OCI-LY3 (cell line): ENCODE measurements at regions not wholly inside any gene's neighbourhood (a gene's known extent, or its start where the extent isn't known, plus 50 kb on each side); places are given as distances from the start of the nearest gene placed in this dataset.

Experiments
- EZH2phosphoT487 ChIP-seq: fragments of 200-600 bp; shearing (Covaris generic); IDR thresholded peaks from 2 replicates; pipeline ENCODE4 v1.6.1; 2018; ENCODE audit warnings: antibody characterized with exemption, mixed run types, low read depth
- TF ChIP-seq, protein P1 (sequence below): fragments of 200-600, 300-600 bp; sonication (generic); IDR thresholded peaks from 2 replicates; pipeline ENCODE4 v1.5.1; 2014; ENCODE audit warnings: antibody characterized with exemption, low read length, low read depth

DNA sequence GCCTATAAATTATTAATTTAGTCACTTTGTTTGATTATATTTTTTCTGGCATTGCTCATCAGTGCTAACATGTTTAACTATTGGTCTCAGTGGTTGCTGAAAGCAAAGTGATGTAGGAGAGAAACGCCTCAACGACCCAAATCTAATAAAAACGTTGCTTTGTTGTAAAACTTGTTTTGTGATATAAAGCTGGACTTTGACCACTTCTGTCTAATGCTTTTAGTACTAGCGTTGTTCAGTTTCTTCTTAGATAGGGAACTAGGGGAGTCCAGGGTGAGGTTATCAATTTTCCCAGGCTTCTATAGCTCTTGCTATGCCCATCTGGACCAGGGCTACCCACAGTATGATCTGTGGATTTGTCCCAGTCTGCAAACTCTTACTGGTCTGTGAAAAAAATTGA is 80.6 kb upstream of the TBC1D5 start:
- TF ChIP-seq, protein P1, sequence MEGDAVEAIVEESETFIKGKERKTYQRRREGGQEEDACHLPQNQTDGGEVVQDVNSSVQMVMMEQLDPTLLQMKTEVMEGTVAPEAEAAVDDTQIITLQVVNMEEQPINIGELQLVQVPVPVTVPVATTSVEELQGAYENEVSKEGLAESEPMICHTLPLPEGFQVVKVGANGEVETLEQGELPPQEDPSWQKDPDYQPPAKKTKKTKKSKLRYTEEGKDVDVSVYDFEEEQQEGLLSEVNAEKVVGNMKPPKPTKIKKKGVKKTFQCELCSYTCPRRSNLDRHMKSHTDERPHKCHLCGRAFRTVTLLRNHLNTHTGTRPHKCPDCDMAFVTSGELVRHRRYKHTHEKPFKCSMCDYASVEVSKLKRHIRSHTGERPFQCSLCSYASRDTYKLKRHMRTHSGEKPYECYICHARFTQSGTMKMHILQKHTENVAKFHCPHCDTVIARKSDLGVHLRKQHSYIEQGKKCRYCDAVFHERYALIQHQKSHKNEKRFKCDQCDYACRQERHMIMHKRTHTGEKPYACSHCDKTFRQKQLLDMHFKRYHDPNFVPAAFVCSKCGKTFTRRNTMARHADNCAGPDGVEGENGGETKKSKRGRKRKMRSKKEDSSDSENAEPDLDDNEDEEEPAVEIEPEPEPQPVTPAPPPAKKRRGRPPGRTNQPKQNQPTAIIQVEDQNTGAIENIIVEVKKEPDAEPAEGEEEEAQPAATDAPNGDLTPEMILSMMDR, result no peak
- TF ChIP-seq EZH2phosphoT487, result no peak
